CD4-positive, alpha-beta T cell treated with Interleukin-12 subunit alpha and Interleukin-12 subunit beta, for 1 hour (primary cell): ENCODE measurements at regions not wholly inside any gene's neighbourhood (a gene's known extent, or its start where the extent isn't known, plus 50 kb on each side); places are given as distances from the start of the nearest gene placed in this dataset.
"Not testable (repeated sequence)": the region's sequence is repeated elsewhere in the genome, so short reads cannot be mapped to it uniquely, and the experiment has no call there.

Experiments
- DNase-seq: peaks from one replicate; pipeline ENCODE4 v3.0.0-alpha.2; 2020

GRCh38 chr9:135278586-135278985, 191.1 kb downstream of the OLFM1 start:
- no peak for DNase-seq

- no peak for DNase-seq
Measured at GRCh38 chr9:135279385-135279784, 191.9 kb downstream of the OLFM1 start.

- DNase-seq = no peak
Measured at GRCh38 chr9:135279834-135280393, 192.4 kb downstream of the OLFM1 start.

DNA sequence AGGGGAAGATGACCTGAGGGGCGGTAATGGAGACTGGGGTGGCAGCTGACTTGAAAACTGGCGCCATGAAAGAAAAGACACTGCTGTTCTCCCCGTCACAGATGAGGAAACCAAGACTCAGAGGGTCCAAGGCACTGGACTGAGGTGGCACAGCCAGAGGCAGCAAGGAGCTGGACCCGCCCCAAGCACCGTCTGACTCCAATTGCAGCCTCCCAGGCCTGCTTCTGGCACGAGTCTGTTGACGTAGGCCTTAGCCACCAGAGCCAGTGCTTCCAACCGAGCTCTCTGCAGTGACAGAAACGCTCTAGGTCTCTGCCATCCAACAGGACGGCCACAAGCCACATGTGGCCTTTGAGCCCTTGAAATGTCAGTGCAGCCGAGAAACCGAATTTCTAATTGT, 193.2 kb downstream of the OLFM1 start:
- no peak for DNase-seq

GRCh38 chr9:135281151-135281550, 193.7 kb downstream of the OLFM1 start:
- no peak for DNase-seq

- DNase-seq = no peak
Measured at GRCh38 chr9:135281791-135282737, 194.6 kb downstream of the OLFM1 start.

- DNase-seq = no peak
Measured at GRCh38 chr9:135282808-135283207, 195.3 kb downstream of the OLFM1 start.

- DNase-seq = no peak
Measured at GRCh38 chr9:135283671-135284070, 195.9 kb upstream of the PPP1R26 start.

DNA sequence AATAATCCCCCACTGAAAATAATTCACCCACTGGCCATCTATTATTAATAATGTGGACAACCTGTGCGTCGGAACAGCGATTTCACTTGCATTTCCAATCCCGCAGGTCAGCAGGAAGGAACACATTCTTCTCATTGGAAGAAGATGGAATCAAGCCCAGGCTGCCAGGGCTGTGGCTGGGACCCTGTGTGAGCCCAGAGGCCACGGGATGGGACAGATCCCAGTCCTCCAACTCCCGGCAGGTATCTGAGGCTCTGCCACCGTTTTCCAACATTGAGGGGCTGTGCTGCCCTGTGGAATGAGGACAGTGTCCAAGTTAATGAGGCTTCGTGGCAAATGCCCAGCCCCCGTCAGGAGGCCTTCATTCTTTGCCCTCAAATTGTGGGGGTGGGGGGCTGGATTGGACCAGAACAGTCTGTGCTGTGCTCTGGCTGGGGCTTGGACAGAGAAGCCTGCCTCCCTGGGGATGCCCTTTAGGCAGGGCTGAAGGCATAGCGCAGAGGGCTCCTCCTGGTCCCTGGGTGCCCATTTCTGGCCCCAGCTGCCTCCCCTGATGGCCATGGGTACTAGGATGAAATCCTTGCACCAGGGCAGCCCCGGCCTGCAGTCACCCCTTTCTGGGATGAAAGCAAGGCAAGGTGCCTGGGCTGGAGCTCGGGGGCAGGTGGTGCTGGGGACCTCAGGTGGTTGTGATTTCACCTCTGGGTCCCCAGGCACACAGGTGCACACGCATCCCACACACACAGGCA, 195.0 kb upstream of the PPP1R26 start:
- DNase-seq = no peak

DNA sequence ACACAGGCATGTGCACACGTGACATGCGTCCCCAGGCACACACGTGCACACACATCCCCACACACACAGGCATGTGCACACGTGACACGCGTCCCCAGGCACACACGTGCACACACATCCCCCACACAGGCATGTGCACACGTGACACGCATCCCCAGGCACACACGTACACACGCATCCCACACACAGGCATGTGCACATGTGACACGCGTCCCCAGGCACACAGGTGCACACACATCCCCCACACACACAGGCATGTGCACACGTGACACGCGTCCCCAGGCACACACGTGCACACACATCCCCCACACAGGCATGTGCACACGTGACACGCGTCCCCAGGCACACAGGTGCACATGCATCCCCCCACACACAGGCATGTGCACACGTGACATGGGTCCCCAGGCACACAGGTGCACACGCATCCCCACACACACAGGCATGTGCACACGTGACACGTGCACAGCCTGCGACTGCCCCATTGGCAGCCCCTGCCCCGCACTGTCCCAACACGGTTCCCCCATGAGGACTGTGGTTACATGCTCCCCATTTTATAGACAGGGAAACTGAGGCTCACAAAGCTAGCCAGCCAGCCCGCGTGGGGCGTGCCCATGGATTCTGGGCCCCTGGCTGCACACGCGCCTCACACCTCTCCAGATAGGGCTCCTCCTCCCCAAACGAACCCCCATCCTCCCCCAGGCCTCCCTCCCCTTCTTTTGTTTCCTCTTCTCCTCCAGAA, 193.2 kb upstream of the PPP1R26 start:
- not testable (repeated sequence) for DNase-seq

GRCh38 chr9:135286961-135287360, 192.6 kb upstream of the PPP1R26 start:
- no peak for DNase-seq

DNA sequence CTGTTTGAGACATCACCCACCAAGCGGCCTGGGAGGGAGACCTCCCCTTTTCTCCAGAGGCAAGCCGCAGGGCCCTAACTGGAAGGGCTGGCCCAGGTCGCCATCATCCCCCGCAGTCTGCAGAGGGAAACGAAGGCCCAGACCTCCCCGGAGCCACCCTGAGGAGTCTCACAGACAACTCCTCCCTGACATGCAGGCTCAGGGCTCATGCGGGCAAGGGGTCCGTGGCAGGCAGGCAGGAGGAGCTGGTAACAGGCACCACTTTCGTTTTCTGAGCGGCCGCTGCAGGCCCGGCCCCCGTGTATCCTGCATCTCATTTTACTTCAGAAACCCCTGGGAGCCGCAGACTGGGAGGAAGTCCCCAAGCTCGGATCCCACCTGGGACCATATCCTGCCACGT, 192.0 kb upstream of the PPP1R26 start:
- DNase-seq = no peak

DNA sequence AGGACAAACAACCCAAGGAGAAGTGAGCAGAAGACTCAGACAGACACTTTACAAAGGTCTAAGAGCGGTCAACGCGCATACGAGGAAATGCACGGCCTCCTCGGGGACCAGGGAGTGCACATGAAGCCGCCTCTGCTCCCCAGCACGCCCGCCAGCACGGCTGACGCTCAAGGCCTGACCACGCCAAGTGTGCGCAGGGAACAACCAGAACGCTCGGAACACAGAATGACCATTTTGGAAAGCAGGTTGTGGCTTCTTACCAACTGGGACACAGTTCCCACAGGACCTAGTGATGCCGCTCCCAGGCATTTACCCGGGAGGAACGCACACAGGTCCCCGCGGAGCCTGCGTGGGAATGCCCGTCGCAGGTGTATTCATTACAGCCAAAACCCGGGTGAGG, 191.5 kb upstream of the PPP1R26 start:
- no peak for DNase-seq

- no peak for DNase-seq
Measured at GRCh38 chr9:135289081-135289491, 190.5 kb upstream of the PPP1R26 start.

DNA sequence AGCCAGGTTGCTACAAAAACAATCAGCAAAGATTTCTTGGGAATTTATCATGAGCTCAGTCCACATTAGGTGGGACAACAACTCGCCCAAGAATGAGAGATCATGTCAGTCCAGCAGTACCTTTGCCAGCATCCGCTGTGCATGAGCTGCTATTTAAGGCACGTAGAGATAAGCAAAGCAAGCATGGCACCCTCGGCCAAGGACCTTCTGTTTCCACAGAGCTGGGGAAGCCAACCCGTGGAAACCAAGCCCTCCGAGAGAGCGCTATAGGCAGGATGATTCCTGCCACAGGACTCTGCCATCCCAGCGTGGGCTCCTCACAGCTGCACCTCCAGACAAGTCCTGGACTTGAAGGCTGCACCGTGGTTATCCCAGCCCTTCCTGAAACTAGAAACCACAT, 189.5 kb upstream of the PPP1R26 start:
- DNase-seq = no peak

- no peak for DNase-seq
Measured at GRCh38 chr9:135290566-135290965, 189.0 kb upstream of the PPP1R26 start.

DNA sequence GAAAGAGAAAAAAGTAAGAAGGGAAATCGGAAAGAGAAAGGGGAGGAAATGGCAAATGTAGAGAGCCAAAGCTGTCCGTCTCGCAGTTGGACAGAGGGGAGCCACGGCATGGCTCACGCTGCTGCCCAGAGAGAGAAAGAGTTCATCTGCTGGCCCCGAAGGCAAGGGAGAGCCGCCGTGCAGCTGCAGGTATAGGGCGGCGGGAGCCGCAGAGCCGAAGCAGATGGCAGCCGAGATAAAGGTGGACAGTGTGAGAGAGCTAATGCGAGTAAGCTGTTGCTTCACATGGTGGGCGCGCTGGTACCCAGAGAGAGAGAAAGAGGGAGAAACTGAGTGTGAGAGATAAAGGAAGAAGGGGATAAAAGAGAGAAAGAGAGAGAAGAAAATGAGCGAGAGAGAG, 188.4 kb upstream of the PPP1R26 start:
- no peak for DNase-seq

- no peak for DNase-seq
Measured at GRCh38 chr9:135294836-135295235, 184.7 kb upstream of the PPP1R26 start.

DNA sequence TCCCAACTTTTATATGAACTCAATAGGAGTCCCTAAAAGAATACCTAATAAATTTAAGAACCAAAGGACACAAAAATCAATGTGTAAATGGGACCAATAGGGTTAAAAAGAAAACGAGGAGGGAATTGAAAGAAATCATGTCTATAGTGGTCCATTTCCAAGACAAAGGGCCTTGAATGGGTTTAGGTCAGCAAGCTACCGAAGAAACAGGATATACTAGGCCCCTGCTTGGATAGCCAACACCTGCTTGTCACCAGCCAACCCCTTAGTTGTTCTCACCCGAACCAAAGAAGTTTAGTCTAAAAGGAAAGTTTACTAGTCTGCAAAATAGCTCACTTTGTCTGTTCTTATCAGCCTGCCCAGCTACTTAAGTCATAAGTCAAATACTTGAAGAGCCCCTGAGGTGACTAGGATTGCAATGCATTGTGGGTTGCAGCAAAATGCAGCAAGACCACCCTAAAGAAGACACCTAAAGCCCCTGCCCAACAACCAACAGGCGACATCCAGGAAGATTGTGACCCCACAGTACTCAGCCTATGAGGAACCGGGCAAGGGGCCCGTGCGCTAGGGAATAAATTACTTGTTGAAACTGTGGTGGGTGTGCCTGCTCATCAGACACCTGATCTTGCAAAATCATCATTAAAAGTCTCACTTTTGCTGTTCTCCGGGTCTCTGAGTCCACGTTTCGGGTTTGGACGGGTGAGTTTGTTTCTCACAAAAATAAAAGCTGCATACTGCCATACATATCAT, 183.9 kb upstream of the PPP1R26 start:
- no peak for DNase-seq

- DNase-seq = no peak
Measured at GRCh38 chr9:135296735-135297455, 182.7 kb upstream of the PPP1R26 start.

DNA sequence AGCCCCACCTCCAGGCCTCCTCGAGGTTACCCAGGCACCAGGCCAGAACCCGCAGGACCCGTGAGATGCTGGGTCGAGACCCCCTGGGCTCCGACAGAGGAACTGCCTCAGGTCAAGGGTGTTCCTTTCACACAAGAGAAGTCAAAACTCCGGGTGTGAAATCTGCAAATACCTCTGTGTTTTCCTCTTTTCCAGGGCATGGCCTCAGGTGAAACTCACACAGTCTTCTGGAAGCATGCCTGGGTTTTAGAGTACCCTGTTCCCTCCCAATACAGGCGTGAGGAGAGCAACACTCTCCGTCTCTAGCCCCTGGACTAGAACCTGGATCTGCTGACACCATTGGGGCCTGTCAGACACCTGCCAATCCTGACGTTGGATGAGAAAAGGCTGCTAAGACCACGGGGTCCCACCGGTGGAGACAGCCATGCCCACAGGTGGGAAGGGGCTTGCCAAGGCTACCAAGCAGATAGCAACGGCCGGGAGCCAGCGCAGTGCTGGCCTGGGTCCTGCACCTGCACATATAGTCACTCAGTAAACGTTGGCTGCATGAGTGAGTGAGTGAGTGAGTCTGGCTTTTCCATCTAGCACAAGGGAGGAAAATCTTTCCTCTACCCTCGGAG, 182.0 kb upstream of the PPP1R26 start:
- DNase-seq = no peak
